Parathyroid adenoma (tissue), 2 donors: ENCODE measurements at regions not wholly inside any gene's neighbourhood (a gene's known extent, or its start where the extent isn't known, plus 50 kb on each side); places are given as distances from the start of the nearest gene placed in this dataset.

Source experiments
- H2AFZ ChIP-seq: fragments of 300-600 bp; sonication (generic); one replicate; pipeline ENCODE4 v1.7.0; 2017; ENCODE audit warnings: antibody characterized with exemption, mild to moderate bottlenecking
- H3K27ac ChIP-seq: fragments of 300-600 bp; sonication (generic); one replicate; pipeline ENCODE4 v1.7.0; 2017
- H3K27me3 ChIP-seq: fragments of 300-600 bp; sonication (generic); one replicate; pipeline ENCODE4 v1.7.0; 2017; ENCODE audit warnings: low read length; ENCODE audit not compliant: control insufficient read depth, insufficient read depth
- H3K36me3 ChIP-seq: fragments of 300-600 bp; sonication (generic); one replicate; pipeline ENCODE4 v1.7.0; 2017; ENCODE audit warnings: low read length; ENCODE audit not compliant: control insufficient read depth, insufficient read depth
- H3K4me1 ChIP-seq: fragments of 300-600 bp; sonication (generic); one replicate; pipeline ENCODE4 v1.7.0; 2017; ENCODE audit warnings: control low read depth
- H3K4me2 ChIP-seq: fragments of 300-600 bp; sonication (generic); one replicate; pipeline ENCODE4 v1.7.0; 2017; ENCODE audit warnings: low read length
- H3K4me3 ChIP-seq: fragments of 300-600 bp; sonication (generic); one replicate; pipeline ENCODE4 v1.7.0; 2017; ENCODE audit warnings: low read depth, low read length
- H3K79me2 ChIP-seq: fragments of 300-600 bp; sonication (generic); one replicate; pipeline ENCODE4 v1.7.0; 2017; ENCODE audit warnings: control low read depth
- H3K9ac ChIP-seq: fragments of 300-600 bp; sonication (generic); one replicate; pipeline ENCODE4 v1.7.0; 2017; ENCODE audit warnings: mild to moderate bottlenecking
- H3K9me3 ChIP-seq: fragments of 300-600 bp; sonication (generic); one replicate; pipeline ENCODE4 v1.7.0; 2017; ENCODE audit warnings: low read length; ENCODE audit not compliant: control insufficient read depth
- TF ChIP-seq, protein P1 (sequence below): fragments of 300-600 bp; sonication (generic); IDR thresholded peaks from one replicate; pipeline ENCODE4 v1.7.0; 2017; ENCODE audit warnings: antibody characterized with exemption, mild to moderate bottlenecking
- donor health status: primary hyperparathyroidism.

DNA sequence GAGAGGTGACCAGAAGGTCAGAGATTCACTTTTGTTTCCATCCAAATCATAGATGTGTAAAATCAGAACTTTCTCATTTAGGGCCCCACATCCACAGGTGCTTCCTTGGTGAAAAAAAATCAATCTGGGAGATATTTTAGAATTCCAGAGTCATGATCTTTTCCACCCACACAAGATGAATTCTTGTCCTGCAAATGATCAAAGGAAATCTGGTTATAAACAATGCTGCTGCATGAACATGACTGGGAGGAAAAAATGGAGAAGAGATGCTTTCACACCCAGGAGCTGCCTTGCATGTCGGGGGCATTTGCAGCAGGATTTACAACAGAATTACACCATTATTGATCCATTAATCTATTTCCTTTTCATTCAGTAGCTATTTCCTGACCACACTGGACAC is 106.5 kb upstream of the TMEM72 start:
- peaks cover 4% of the 10 kb centered on the region for H3K27me3 ChIP-seq
- no peak overlapping the region for H3K4me2 ChIP-seq
- no peak overlapping the region for H3K9ac ChIP-seq
- no peak overlapping the region for H3K4me3 ChIP-seq
- TF ChIP-seq, protein P1, sequence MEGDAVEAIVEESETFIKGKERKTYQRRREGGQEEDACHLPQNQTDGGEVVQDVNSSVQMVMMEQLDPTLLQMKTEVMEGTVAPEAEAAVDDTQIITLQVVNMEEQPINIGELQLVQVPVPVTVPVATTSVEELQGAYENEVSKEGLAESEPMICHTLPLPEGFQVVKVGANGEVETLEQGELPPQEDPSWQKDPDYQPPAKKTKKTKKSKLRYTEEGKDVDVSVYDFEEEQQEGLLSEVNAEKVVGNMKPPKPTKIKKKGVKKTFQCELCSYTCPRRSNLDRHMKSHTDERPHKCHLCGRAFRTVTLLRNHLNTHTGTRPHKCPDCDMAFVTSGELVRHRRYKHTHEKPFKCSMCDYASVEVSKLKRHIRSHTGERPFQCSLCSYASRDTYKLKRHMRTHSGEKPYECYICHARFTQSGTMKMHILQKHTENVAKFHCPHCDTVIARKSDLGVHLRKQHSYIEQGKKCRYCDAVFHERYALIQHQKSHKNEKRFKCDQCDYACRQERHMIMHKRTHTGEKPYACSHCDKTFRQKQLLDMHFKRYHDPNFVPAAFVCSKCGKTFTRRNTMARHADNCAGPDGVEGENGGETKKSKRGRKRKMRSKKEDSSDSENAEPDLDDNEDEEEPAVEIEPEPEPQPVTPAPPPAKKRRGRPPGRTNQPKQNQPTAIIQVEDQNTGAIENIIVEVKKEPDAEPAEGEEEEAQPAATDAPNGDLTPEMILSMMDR: no peak
- no peak overlapping the region for H2AFZ ChIP-seq
- H3K27ac ChIP-seq: no peak overlapping the region
- no peaks in the 10 kb centered on the region for H3K4me1 ChIP-seq
- no peaks in the 10 kb centered on the region for H3K36me3 ChIP-seq
- H3K9me3 ChIP-seq: no peaks in the 10 kb centered on the region
- H3K79me2 ChIP-seq: no peaks in the 10 kb centered on the region

DNA sequence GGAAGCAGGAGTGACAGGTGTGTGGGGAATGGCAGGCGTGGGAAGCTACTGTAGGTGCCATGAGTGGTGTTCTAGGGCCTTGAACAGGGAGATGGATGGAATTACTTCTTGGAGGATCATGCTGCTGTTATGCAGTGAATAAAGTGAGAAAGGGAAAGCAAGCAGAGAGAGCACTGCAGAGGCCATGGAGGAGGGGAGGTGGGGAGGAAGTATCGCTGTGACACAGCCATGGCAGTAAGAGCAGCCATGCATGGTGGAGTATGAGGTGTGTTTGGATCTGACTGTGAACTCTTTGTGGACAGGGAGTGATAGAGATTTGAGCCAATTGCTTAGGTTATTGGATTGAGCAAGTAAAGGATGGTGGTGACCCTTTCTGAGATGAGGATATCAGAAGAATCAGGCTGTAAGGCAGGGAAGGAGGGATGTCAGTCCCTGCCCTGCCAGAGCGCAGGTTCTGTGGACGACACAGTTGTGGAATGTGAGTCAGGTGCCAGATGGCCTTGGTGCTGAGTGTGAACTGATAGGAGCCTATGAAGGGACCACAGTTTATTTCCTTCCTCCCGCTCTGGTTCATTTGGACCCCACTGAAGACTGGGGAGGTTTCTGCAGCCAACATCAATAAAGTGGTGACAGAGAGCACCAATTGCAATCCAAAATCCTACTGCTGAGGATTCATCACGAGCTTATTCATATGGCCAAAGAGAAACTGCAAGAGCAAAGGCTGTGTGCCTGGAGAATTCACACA is 105.5 kb upstream of the TMEM72 start:
- Histone ChIP-seq H3K27me3 (peaks cover 4% of the 10 kb centered on the region), H3K79me2 (no peaks in the 10 kb centered on the region), H3K9me3 (no peaks in the 10 kb centered on the region), H3K4me1 (no peaks in the 10 kb centered on the region), H3K4me2 (no peak overlapping the region), H2AFZ (no peak overlapping the region), H3K9ac (no peak overlapping the region), H3K27ac (no peak overlapping the region), H3K36me3 (no peaks in the 10 kb centered on the region), H3K4me3 (no peak overlapping the region)
- TF ChIP-seq, protein P1: no peak

DNA sequence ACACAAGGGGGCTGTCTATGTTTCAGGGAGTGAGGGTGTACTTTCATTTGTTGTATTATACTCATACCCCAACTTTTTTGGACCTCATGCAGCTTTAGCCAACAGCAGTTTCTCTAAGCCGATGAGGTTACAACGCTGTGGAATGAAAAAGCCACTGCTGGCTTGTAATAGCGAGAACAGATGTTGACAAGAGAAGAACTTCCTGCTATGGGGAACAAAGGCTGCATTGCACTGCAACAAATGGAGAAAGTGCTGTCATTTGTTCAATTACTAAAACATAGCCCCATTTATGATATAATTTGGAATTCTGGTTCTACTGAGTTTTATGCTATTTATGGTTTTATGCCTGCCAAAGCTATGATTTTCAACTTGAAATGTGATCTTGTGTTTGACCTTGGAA is 104.2 kb upstream of the TMEM72 start:
- peaks cover 4% of the 10 kb centered on the region for H3K27me3 ChIP-seq
- H3K4me3 ChIP-seq: no peak overlapping the region
- TF ChIP-seq, protein P1: no peak
- H2AFZ ChIP-seq: no peak overlapping the region
- H3K79me2 ChIP-seq: no peaks in the 10 kb centered on the region
- H3K36me3 ChIP-seq: no peaks in the 10 kb centered on the region
- H3K4me2 ChIP-seq: no peak overlapping the region
- H3K27ac ChIP-seq: no peak overlapping the region
- no peaks in the 10 kb centered on the region for H3K4me1 ChIP-seq
- no peaks in the 10 kb centered on the region for H3K9me3 ChIP-seq
- H3K9ac ChIP-seq: no peak overlapping the region

DNA sequence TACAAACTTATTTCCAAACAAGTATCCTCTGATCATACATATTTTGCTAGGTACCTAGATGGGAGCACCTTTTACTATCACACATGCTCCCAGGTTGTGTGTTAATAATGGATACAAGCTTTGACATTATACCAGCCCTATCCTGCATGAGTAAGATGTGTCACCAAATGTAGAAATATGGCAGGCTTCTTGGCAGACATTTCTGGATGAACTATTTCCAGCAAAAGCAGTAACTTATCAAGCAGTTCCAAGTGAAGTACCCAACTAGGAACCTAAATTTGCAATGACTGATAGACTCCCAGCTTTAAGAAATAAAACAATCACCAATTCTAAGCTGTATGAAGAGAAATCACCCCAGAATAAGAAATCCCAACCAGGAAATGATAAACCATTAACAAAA is 103.7 kb upstream of the TMEM72 start:
- H3K4me2 ChIP-seq: no peak overlapping the region
- no peak overlapping the region for H3K4me3 ChIP-seq
- no peaks in the 10 kb centered on the region for H3K9me3 ChIP-seq
- H3K79me2 ChIP-seq: no peaks in the 10 kb centered on the region
- no peaks in the 10 kb centered on the region for H3K4me1 ChIP-seq
- no peaks in the 10 kb centered on the region for H3K36me3 ChIP-seq
- H3K9ac ChIP-seq: no peak overlapping the region
- H2AFZ ChIP-seq: no peak overlapping the region
- TF ChIP-seq, protein P1: no peak
- peaks cover 4% of the 10 kb centered on the region for H3K27me3 ChIP-seq
- no peak overlapping the region for H3K27ac ChIP-seq

DNA sequence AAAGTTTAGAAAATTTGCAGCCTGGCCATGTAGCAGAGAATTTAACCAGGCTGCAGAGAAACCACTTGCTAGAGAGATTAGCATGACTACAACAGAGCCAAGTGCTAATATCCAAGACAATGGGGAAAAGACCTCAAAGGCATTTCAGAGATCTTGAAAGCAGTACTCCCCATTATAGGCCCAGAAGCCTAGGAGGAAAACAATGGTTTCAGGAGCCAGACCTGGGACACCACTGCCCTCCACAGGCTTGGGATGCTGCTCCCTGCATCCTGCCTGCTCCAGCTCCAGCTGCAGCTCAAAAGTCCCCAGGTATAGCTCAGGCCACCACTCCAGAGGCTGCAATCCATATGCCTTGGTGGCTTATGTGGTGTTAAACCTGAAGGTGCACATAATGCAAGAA is 101.5 kb upstream of the TMEM72 start:
- H3K27ac ChIP-seq: no peak overlapping the region
- H3K79me2 ChIP-seq: no peaks in the 10 kb centered on the region
- no peaks in the 10 kb centered on the region for H3K9me3 ChIP-seq
- H3K4me1 ChIP-seq: no peaks in the 10 kb centered on the region
- TF ChIP-seq, protein P1: no peak
- no peak overlapping the region for H2AFZ ChIP-seq
- no peaks in the 10 kb centered on the region for H3K36me3 ChIP-seq
- no peak overlapping the region for H3K4me2 ChIP-seq
- no peak overlapping the region for H3K9ac ChIP-seq
- peaks cover 9% of the 10 kb centered on the region for H3K27me3 ChIP-seq
- no peak overlapping the region for H3K4me3 ChIP-seq
